ENCODE measurements at regions not wholly inside any gene's neighbourhood (a gene's known extent, or its start where the extent isn't known, plus 50 kb on each side); places are given as distances from the start of the nearest gene placed in this dataset.
A peak's percentile ranks its signal among the peaks of the same experiment; 100 is the strongest.

GRCh38 chr9:1457460-1457859 is 407.3 kb downstream of the DMRT2 start:
- FAIRE-seq (no peak), DNase-seq (ENCODE audit: low read depth, low spot score) (no peak)
- H3K36me3 ChIP-seq (ENCODE audit: control insufficient read depth in 2 of 2, extremely low read depth in 1 of 2, insufficient read depth in 2 of 2, low read length in 2 of 2), result no peaks in the 10 kb centered on the region
- no peaks in the 10 kb centered on the region for H3K79me2 ChIP-seq (ENCODE audit: control insufficient read depth, insufficient read depth, low read length)
- no peaks in the 10 kb centered on the region for H4K20me1 ChIP-seq (ENCODE audit: control insufficient read depth, extremely low read depth, insufficient read depth, low read length)
- H3K4me3 ChIP-seq (ENCODE audit: control insufficient read depth in 2 of 3, extremely low read depth in 1 of 3, insufficient read depth in 2 of 3, low read depth in 1 of 3, low read length in 3 of 3), result no peak overlapping the region
- H3K4me2 ChIP-seq (ENCODE audit: control insufficient read depth, extremely low read depth, insufficient read depth, low read depth, low read length), result no peak overlapping the region
- no peak for TF ChIP-seq EZH2 (IDR thresholded peaks at IDR 0.05; ENCODE audit: low read length)
- TF ChIP-seq, protein P1, sequence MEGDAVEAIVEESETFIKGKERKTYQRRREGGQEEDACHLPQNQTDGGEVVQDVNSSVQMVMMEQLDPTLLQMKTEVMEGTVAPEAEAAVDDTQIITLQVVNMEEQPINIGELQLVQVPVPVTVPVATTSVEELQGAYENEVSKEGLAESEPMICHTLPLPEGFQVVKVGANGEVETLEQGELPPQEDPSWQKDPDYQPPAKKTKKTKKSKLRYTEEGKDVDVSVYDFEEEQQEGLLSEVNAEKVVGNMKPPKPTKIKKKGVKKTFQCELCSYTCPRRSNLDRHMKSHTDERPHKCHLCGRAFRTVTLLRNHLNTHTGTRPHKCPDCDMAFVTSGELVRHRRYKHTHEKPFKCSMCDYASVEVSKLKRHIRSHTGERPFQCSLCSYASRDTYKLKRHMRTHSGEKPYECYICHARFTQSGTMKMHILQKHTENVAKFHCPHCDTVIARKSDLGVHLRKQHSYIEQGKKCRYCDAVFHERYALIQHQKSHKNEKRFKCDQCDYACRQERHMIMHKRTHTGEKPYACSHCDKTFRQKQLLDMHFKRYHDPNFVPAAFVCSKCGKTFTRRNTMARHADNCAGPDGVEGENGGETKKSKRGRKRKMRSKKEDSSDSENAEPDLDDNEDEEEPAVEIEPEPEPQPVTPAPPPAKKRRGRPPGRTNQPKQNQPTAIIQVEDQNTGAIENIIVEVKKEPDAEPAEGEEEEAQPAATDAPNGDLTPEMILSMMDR (optimal IDR thresholded peaks at IDR 0.05 in 1 of 3, IDR thresholded peaks at IDR 0.05 in 1 of 3, conservative IDR thresholded peaks at IDR 0.05 in 1 of 3; ENCODE audit: extremely low read depth in 1 of 3, insufficient read depth in 2 of 3, low read length in 3 of 3), result no peak
- peaks cover 8% of the 10 kb centered on the region for H3K4me1 ChIP-seq (ENCODE audit: control insufficient read depth, extremely low read depth, insufficient read depth, low read length)
- H3K27me3 ChIP-seq (ENCODE audit: control insufficient read depth, extremely low read depth, insufficient read depth, low read length), result no peaks in the 10 kb centered on the region
- dilution Hi-C loops (cut with MboI; ENCODE audit: extremely low pct_ligation_motif_present, low sequenced_read_pairs), result no loop called here
- no peak overlapping the region for H2AFZ ChIP-seq (ENCODE audit: control insufficient read depth, low read length)
- no peak overlapping the region for H3K27ac ChIP-seq (ENCODE audit: control insufficient read depth, insufficient read depth, low read length)
- no peaks in the 10 kb centered on the region for H3K9me1 ChIP-seq (ENCODE audit: control insufficient read depth, extremely low read depth, insufficient read depth, low read length)
- H3K9ac ChIP-seq (ENCODE audit: control insufficient read depth, extremely low read depth, insufficient read depth, low read length), result no peak overlapping the region
- H3K9me3 ChIP-seq (ENCODE audit: control insufficient read depth, low read depth, low read length), result no peaks in the 10 kb centered on the region

GRCh38 chr9:1458503-1458902 is 408.3 kb downstream of the DMRT2 start:
- H3K4me1 ChIP-seq (ENCODE audit: control insufficient read depth, extremely low read depth, insufficient read depth, low read length), result peaks cover 8% of the 10 kb centered on the region
- TF ChIP-seq, protein P1 (optimal IDR thresholded peaks at IDR 0.05 in 1 of 3, IDR thresholded peaks at IDR 0.05 in 1 of 3, conservative IDR thresholded peaks at IDR 0.05 in 1 of 3; ENCODE audit: extremely low read depth in 1 of 3, insufficient read depth in 2 of 3, low read length in 3 of 3), result no peak
- TF ChIP-seq EZH2 (IDR thresholded peaks at IDR 0.05; ENCODE audit: low read length), result no peak
- dilution Hi-C loops (cut with MboI; ENCODE audit: extremely low pct_ligation_motif_present, low sequenced_read_pairs), result no loop called here
- no peaks in the 10 kb centered on the region for H3K36me3 ChIP-seq (ENCODE audit: control insufficient read depth in 2 of 2, extremely low read depth in 1 of 2, insufficient read depth in 2 of 2, low read length in 2 of 2)
- no peak overlapping the region for H2AFZ ChIP-seq (ENCODE audit: control insufficient read depth, low read length)
- H3K79me2 ChIP-seq (ENCODE audit: control insufficient read depth, insufficient read depth, low read length), result no peaks in the 10 kb centered on the region
- peak overlapping the region; percentile 40 for H3K4me2 ChIP-seq (ENCODE audit: control insufficient read depth, extremely low read depth, insufficient read depth, low read depth, low read length)
- peak overlapping the region; percentile 50 for H3K27ac ChIP-seq (ENCODE audit: control insufficient read depth, insufficient read depth, low read length)
- peak; percentile 88 for FAIRE-seq
- no peak overlapping the region for H3K9ac ChIP-seq (ENCODE audit: control insufficient read depth, extremely low read depth, insufficient read depth, low read length)
- no peaks in the 10 kb centered on the region for H3K27me3 ChIP-seq (ENCODE audit: control insufficient read depth, extremely low read depth, insufficient read depth, low read length)
- no peaks in the 10 kb centered on the region for H4K20me1 ChIP-seq (ENCODE audit: control insufficient read depth, extremely low read depth, insufficient read depth, low read length)
- H3K9me3 ChIP-seq (ENCODE audit: control insufficient read depth, low read depth, low read length), result no peaks in the 10 kb centered on the region
- no peaks in the 10 kb centered on the region for H3K9me1 ChIP-seq (ENCODE audit: control insufficient read depth, extremely low read depth, insufficient read depth, low read length)
- peak; percentile 70 for DNase-seq (ENCODE audit: low read depth, low spot score)
- H3K4me3 ChIP-seq (ENCODE audit: control insufficient read depth in 2 of 3, extremely low read depth in 1 of 3, insufficient read depth in 2 of 3, low read depth in 1 of 3, low read length in 3 of 3), result no peak overlapping the region
